ENCODE measurements at regions not wholly inside any gene's neighbourhood (a gene's known extent, or its start where the extent isn't known, plus 50 kb on each side); places are given as distances from the start of the nearest gene placed in this dataset.

GRCh38 chr3:161444694-161445077 is 51.9 kb upstream of the OTOL1 start:
- POLR2A ChIA-PET, result no interaction called here
- CTCF ChIA-PET, result no interaction called here

GRCh38 chr3:161443921-161444693 is 52.5 kb upstream of the OTOL1 start:
- ChIA-PET CTCF (no interaction called here), POLR2A (no interaction called here)

GRCh38 chr3:161430307-161430706 is 59.0 kb upstream of the SPTSSB start:
- CTCF ChIA-PET, result no interaction called here

GRCh38 chr3:161427347-161427746 is 56.0 kb upstream of the SPTSSB start:
- CTCF ChIA-PET, result no interaction called here
- POLR2A ChIA-PET, result no interaction called here

More at GRCh38 chr3:161430307-161430706, 59.0 kb upstream of the SPTSSB start:
- POLR2A ChIA-PET, result no interaction called here

- CTCF ChIA-PET, result interaction anchor here (0.9 kb wide), 1 partner anchor 155 kb away, joined by 3 read pairs; no protein-coding TSS in a partner anchor
- POLR2A ChIA-PET, result no interaction called here
Measured at GRCh38 chr3:161426758-161427157, 55.4 kb upstream of the SPTSSB start.

GRCh38 chr3:161423911-161424522 is 52.7 kb upstream of the SPTSSB start:
- POLR2A ChIA-PET, result no interaction called here
- CTCF ChIA-PET, result no interaction called here

GRCh38 chr3:161422171-161422700 is 50.9 kb upstream of the SPTSSB start:
- ChIA-PET CTCF (interaction anchor here (0.9 to 1.4 kb wide), 3 partner anchors 148 to 152 kb away, joined by 3 to 4 read pairs (median 3); no protein-coding TSS in a partner anchor), POLR2A (no interaction called here)

Measured in activated CD8-positive, alpha-beta memory T cell treated with anti-CD3 and anti-CD28 coated beads for 36 hours (primary cell).